H1 (cell line): ENCODE measurements at regions not wholly inside any gene's neighbourhood (a gene's known extent, or its start where the extent isn't known, plus 50 kb on each side); places are given as distances from the start of the nearest gene placed in this dataset.

Experiments used
- CTCF ChIA-PET: fragments of 300-600 bp; sonication (Branson Sonifier 250); formaldehyde crosslinking; loops from one replicate; lab custom pipeline; 2021; ENCODE audit not compliant: partially characterized antibody; lab: Charles Lee
- POLR2A ChIA-PET: fragments of 300-600 bp; sonication (Branson Sonifier 250); formaldehyde crosslinking; loops from one replicate; lab custom pipeline; 2021; ENCODE audit warnings: inconsistent platforms; ENCODE audit not compliant: partially characterized antibody; lab: Charles Lee
- DNase-seq, 2 experiments: peaks; one replicate each; pipeline versions ENCODE4 v3.0.0 to v3.0.0-alpha.2; 2010 to 2022; ENCODE audit warnings: low spot score in 2 of 2, low read depth in 1 of 2, mixed read lengths in 1 of 2
- FAIRE-seq: peaks from 2 replicates; lab custom pipeline; 2011; peaks lifted over from hg19 to GRCh38; lab: Jason Lieb, UNC
- H2AFZ ChIP-seq: 2 replicates; pipeline ENCODE4 v1.8.1; 2012; ENCODE audit warnings: low read length, inconsistent platforms
- H2AK5ac ChIP-seq: 2 replicates; pipeline ENCODE4 v1.6.1; 2013; ENCODE audit warnings: low read depth, low read length
- H2BK120ac ChIP-seq: replicated peaks from 2 replicates; pipeline ENCODE3; 2013; ENCODE audit warnings: low read depth, low read length, inconsistent platforms
- H2BK12ac ChIP-seq: 2 replicates; pipeline ENCODE4 v1.6.1; 2013; ENCODE audit warnings: low read depth, low read length
- H2BK15ac ChIP-seq: 2 replicates; pipeline ENCODE4 v1.6.1; 2013; ENCODE audit warnings: low read length
- H2BK20ac ChIP-seq: 2 replicates; pipeline ENCODE4 v1.6.1; 2013; ENCODE audit warnings: low read length
- H2BK5ac ChIP-seq: 2 replicates; pipeline ENCODE4 v1.6.1; 2013; ENCODE audit warnings: low read depth, low read length
- H3K14ac ChIP-seq: 2 replicates; pipeline ENCODE4 v1.6.1; 2013; ENCODE audit warnings: inconsistent platforms; ENCODE audit not compliant: insufficient read length
- H3K18ac ChIP-seq: 2 replicates; pipeline ENCODE4 v1.6.1; 2013; ENCODE audit warnings: low read length; ENCODE audit errors: extremely low read depth
- H3K23ac ChIP-seq: 2 replicates; pipeline ENCODE4 v1.6.1; 2013; ENCODE audit warnings: inconsistent platforms; ENCODE audit not compliant: insufficient read length
- H3K23me2 ChIP-seq: 2 replicates; pipeline ENCODE4 v1.6.1; 2013; ENCODE audit warnings: low read depth, low read length
- H3K27ac ChIP-seq: 2 replicates; pipeline ENCODE4 v1.6.1; 2011; ENCODE audit warnings: low read depth, low read length, inconsistent platforms
- H3K27me3 ChIP-seq, 4 experiments: replicated peaks in 1 of 4; 1 replicate in 1 of 4; 2 replicates in 3 of 4; pipeline versions ENCODE4 v1.6.1 to v1.8.1; 2011 to 2013; ENCODE audit warnings: low read length in 3 of 4, mild to moderate bottlenecking in 3 of 4, inconsistent platforms in 2 of 4, mixed read lengths in 2 of 4, moderate library complexity in 1 of 4; ENCODE audit not compliant: control insufficient read depth in 3 of 4, insufficient read depth in 3 of 4; ENCODE audit errors: extremely low read depth in 1 of 4
- H3K36me3 ChIP-seq, 4 experiments: 2 replicates each; pipeline versions ENCODE4 v1.6.1 to v1.8.1; 2011 to 2013; ENCODE audit warnings: mild to moderate bottlenecking in 4 of 4, low read length in 3 of 4, moderate library complexity in 2 of 4, control low read depth in 1 of 4, inconsistent platforms in 1 of 4; ENCODE audit not compliant: insufficient read depth in 4 of 4, control insufficient read depth in 2 of 4
- H3K4ac ChIP-seq: replicated peaks from 2 replicates; pipeline ENCODE3; 2013; ENCODE audit warnings: low read length, low read depth, mixed read lengths, inconsistent platforms; ENCODE audit not compliant: insufficient read length
- H3K4me1 ChIP-seq, 4 experiments: replicated peaks in 1 of 4; 1 replicate in 1 of 4; 2 replicates in 3 of 4; pipeline versions ENCODE4 v1.6.1 to v1.8.1; 2011 to 2013; ENCODE audit warnings: low read length in 3 of 4, inconsistent platforms in 2 of 4, mixed read lengths in 1 of 4; ENCODE audit not compliant: insufficient read depth in 4 of 4, control insufficient read depth in 3 of 4
- H3K4me2 ChIP-seq, 2 experiments: 2 replicates each; pipeline versions ENCODE4 v1.6.1 to v1.8.1; 2011 to 2013; ENCODE audit warnings: low read depth in 2 of 2, low read length in 2 of 2, control low read depth in 1 of 2, inconsistent platforms in 1 of 2, mild to moderate bottlenecking in 1 of 2; ENCODE audit not compliant: insufficient read depth in 1 of 2
- H3K4me3 ChIP-seq, 4 experiments: fragments of 200-600, 300-600 bp in 1 of 4; sonication (generic), shearing (Covaris generic), sonication (Bioruptor Twin) in 1 of 4; 2 replicates each; pipeline versions ENCODE4 v1.5.1 to v1.8.1; 2011 to 2016; ENCODE audit warnings: low read length in 4 of 4, low read depth in 3 of 4, control low read depth in 2 of 4, inconsistent platforms in 2 of 4, mild to moderate bottlenecking in 2 of 4, mixed read lengths in 1 of 4, moderate library complexity in 1 of 4; ENCODE audit not compliant: insufficient read depth in 2 of 4; ENCODE audit errors: extremely low read depth in 1 of 4
- H3K56ac ChIP-seq: replicated peaks from 2 replicates; pipeline ENCODE3; 2013; ENCODE audit warnings: low read depth, mild to moderate bottlenecking, mixed read lengths, low read length, inconsistent platforms; ENCODE audit not compliant: insufficient read length
- H3K79me1 ChIP-seq: 2 replicates; pipeline ENCODE4 v1.6.1; 2013; ENCODE audit warnings: low read depth, low read length, control low read depth
- H3K79me2 ChIP-seq, 2 experiments: 2 replicates each; pipeline versions ENCODE4 v1.6.1 to v1.8.1; 2012 to 2013; ENCODE audit warnings: low read length in 2 of 2, mild to moderate bottlenecking in 2 of 2, inconsistent platforms in 1 of 2; ENCODE audit not compliant: insufficient read depth in 2 of 2, control insufficient read depth in 1 of 2
- H3K9ac ChIP-seq, 4 experiments: replicated peaks in 1 of 4; 1 replicate in 1 of 4; 2 replicates in 3 of 4; pipeline versions ENCODE4 v1.6.1 to v1.8.1; 2011 to 2013; ENCODE audit warnings: low read depth in 3 of 4, low read length in 3 of 4, control low read depth in 2 of 4, mild to moderate bottlenecking in 2 of 4, moderate library complexity in 2 of 4, inconsistent platforms in 1 of 4; ENCODE audit errors: extremely low read depth in 1 of 4
- H3K9me3 ChIP-seq, 2 experiments: 2 replicates each; pipeline versions ENCODE4 v1.6.1 to v1.8.1; 2012 to 2013; ENCODE audit warnings: mild to moderate bottlenecking in 2 of 2, moderate library complexity in 2 of 2, control low read depth in 1 of 2, inconsistent platforms in 1 of 2, low read depth in 1 of 2, low read length in 1 of 2, mixed read lengths in 1 of 2; ENCODE audit not compliant: insufficient read depth in 2 of 2
- H4K20me1 ChIP-seq, 2 experiments: replicated peaks in 1 of 2; 2 replicates each; pipeline versions ENCODE3 to v1.8.1; 2011 to 2013; ENCODE audit warnings: inconsistent platforms in 2 of 2, low read length in 2 of 2, mild to moderate bottlenecking in 1 of 2; ENCODE audit not compliant: insufficient read depth in 2 of 2, control insufficient read depth in 1 of 2
- H4K5ac ChIP-seq: 2 replicates; pipeline ENCODE4 v1.6.1; 2013; ENCODE audit warnings: low read length, low read depth, mixed read lengths, inconsistent platforms; ENCODE audit not compliant: insufficient read length
- H4K8ac ChIP-seq: 2 replicates; pipeline ENCODE4 v1.8.0; 2013; ENCODE audit warnings: mild to moderate bottlenecking, moderate library complexity, low read length, inconsistent platforms; ENCODE audit not compliant: insufficient read depth; ENCODE audit errors: extremely low read depth
- H4K91ac ChIP-seq: replicated peaks from 2 replicates; pipeline ENCODE3; 2013; ENCODE audit warnings: low read length, mixed read lengths, inconsistent platforms; ENCODE audit not compliant: insufficient read length
- BCL11A ChIP-seq, 2 experiments: IDR thresholded peaks; one replicate each; pipeline ENCODE4 v1.6.1; 2011; ENCODE audit warnings: low read depth in 2 of 2, low read length in 2 of 2, mild to moderate bottlenecking in 2 of 2
- BRCA1 ChIP-seq: IDR thresholded peaks from 2 replicates; pipeline ENCODE4 v1.6.1; 2012; ENCODE audit warnings: low read depth, low read length, improper control_type of control experiment
- PHF8 ChIP-seq: fragments of 200-600 bp; sonication (generic); conservative IDR thresholded peaks from 2 replicates; pipeline ENCODE4 v1.7.1; 2012; ENCODE audit warnings: low read depth, mild to moderate bottlenecking, inconsistent platforms, low read length, moderate library complexity
- POU5F1 ChIP-seq: IDR thresholded peaks from 2 replicates; pipeline ENCODE4 v1.6.1; 2011; ENCODE audit warnings: low read depth, mild to moderate bottlenecking, low read length, moderate library complexity
- SIN3A ChIP-seq, 2 experiments: IDR thresholded peaks in 1 of 2; conservative IDR thresholded peaks in 1 of 2; 2 replicates each; pipeline ENCODE4 v1.6.1; 2011 to 2012; ENCODE audit warnings: low read length in 2 of 2, improper control_type of control experiment in 1 of 2, low read depth in 1 of 2, mild to moderate bottlenecking in 1 of 2
- SUZ12 ChIP-seq: fragments of 200-600 bp; sonication (generic); IDR thresholded peaks from 2 replicates; pipeline ENCODE4 v1.6.1; 2012; ENCODE audit warnings: mild to moderate bottlenecking, inconsistent platforms, low read length, moderate library complexity, mixed read lengths
- TBP ChIP-seq: IDR thresholded peaks from 2 replicates; pipeline ENCODE4 v1.6.1; 2011; ENCODE audit warnings: low read depth, low read length, improper control_type of control experiment
- WGBS, 2 experiments: shearing (Covaris generic) in 1 of 2; methylation state at CpG; one replicate each; pipeline versions ENCODE4 v1.1.6 to v1.1.7; 2013 to 2015; ENCODE audit warnings: low lambda C conversion rate in 2 of 2, mixed read lengths in 2 of 2, inconsistent platforms in 1 of 2, low coverage in 1 of 2, missing lambda C conversion rate in 1 of 2; ENCODE audit not compliant: insufficient replicate concordance in 2 of 2, insufficient coverage in 1 of 2, insufficient read length in 1 of 2; ENCODE audit errors: extremely low coverage in 1 of 2, missing lambda C conversion rate in 1 of 2; 5-methylcytosine and 5-hydroxymethylcytosine counted together

GRCh38 chr14:98292191-98292590 lies 979.8 kb downstream of the BCL11B start:
- H2BK20ac ChIP-seq, result no peak overlapping the region
- no peaks in the 10 kb centered on the region for H3K79me2 ChIP-seq
- H2BK12ac ChIP-seq, result no peak overlapping the region
- no peaks in the 10 kb centered on the region for H3K4me1 ChIP-seq
- DNase-seq, result no peak
- no peaks in the 10 kb centered on the region for H3K9me3 ChIP-seq
- no peak overlapping the region for H2AK5ac ChIP-seq
- ChIA-PET CTCF (interaction anchor here (1.0 kb wide), 1 partner anchor 13 kb away, joined by 5 read pairs; no protein-coding TSS in a partner anchor), POLR2A (no interaction called here)
- H3K23ac ChIP-seq, result no peak overlapping the region
- H3K79me1 ChIP-seq, result no peaks in the 10 kb centered on the region
- no peak overlapping the region for H3K4me3 ChIP-seq
- H2AFZ ChIP-seq, result no peak overlapping the region
- H2BK15ac ChIP-seq, result no peak overlapping the region
- no peak for FAIRE-seq
- H3K27me3 ChIP-seq, result no peaks in the 10 kb centered on the region
- H3K56ac ChIP-seq, result no peak overlapping the region
- TF ChIP-seq POU5F1 (no peak), PHF8 (no peak), BCL11A (IDR thresholded peaks at IDR 0.05; ENCODE audit: low read depth in 2 of 2, low read length in 2 of 2) (no peak), TBP (no peak), SIN3A (conservative IDR thresholded peaks at IDR 0.05 in 1 of 2, IDR thresholded peaks at IDR 0.05 in 1 of 2; ENCODE audit: low read depth in 1 of 2, low read length in 2 of 2) (no peak), SUZ12 (no peak), BRCA1 (no peak)
- 88% methylated on average over 2 of the region's 2 CpGs; no CpG with 5 or more reads in 1 of the 2 experiments for WGBS, 2 experiments
- H3K4ac ChIP-seq, result no peak overlapping the region
- no peaks in the 10 kb centered on the region for H4K20me1 ChIP-seq
- no peak overlapping the region for H2BK120ac ChIP-seq
- no peak overlapping the region for H3K18ac ChIP-seq
- H2BK5ac ChIP-seq, result no peak overlapping the region
- H4K91ac ChIP-seq, result no peak overlapping the region
- no peaks in the 10 kb centered on the region for H3K36me3 ChIP-seq
- H4K5ac ChIP-seq, result no peak overlapping the region
- H4K8ac ChIP-seq, result no peak overlapping the region
- no peaks in the 10 kb centered on the region for H3K23me2 ChIP-seq
- H3K14ac ChIP-seq, result no peak overlapping the region
- H3K4me2 ChIP-seq, result no peak overlapping the region
- no peak overlapping the region for H3K27ac ChIP-seq
- no peak overlapping the region for H3K9ac ChIP-seq
